Umbilical cord (tissue), 1 donor: ENCODE measurements at regions not wholly inside any gene's neighbourhood (a gene's known extent, or its start where the extent isn't known, plus 50 kb on each side); places are given as distances from the start of the nearest gene placed in this dataset.

Source experiments
- DNase-seq: peaks from one replicate; pipeline ENCODE4 v3.0.0-alpha.2; 2015; ENCODE audit warnings: low spot score

DNA sequence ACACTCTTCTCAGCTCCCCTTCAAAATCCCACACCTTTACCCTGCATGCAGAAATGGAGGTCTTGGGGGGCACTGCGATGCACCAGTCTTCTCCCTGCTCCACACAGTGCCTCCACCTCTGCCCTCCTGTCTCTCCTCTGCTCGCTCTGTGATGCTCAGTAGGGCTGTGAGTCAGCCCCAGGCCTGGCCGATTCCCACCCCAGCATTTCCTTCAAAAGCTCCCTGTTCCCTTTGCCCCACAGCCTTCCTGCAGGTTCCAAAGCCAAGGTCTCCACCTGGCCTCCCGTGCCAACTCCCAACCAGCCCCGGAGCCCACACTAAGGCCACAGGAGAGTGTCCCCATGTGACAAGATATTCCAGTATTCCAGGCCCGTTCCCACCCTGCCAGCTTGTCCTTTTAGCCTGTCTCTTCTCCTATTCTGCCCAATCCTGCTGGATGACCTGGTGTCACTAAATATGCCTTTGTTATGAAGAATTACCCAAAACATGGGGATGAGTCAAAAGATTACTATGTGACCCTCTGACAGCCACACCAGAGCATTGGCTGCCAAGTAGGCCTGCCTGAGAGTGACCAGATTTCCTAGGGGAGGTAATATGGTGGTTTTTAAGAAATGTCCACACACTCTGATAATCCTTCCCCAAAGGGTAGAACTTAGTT is 118.9 kb upstream of the NXT1 start:
- no peak for DNase-seq

GRCh38 chr20:23230766-23231385 is 119.7 kb upstream of the NXT1 start:
- no peak for DNase-seq

DNA sequence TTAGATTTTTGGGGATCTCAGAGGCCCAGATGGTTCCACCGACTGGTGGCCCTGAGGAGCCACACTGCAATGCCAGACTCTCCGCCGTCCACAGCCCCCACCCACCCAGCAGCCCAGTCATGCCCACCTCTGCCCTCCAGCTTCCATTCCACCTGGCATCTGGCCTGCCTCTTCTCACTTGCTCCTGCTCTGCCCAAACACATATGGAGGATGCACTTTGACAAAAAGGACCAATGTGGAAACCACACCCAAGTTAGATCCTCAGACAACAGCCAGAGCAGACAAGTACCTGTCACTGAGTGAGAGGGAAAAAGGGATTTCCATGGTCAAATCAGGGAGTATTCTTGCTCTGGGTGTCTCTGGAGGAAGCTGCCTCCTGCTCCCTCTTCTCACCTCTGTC is 120.6 kb upstream of the NXT1 start:
- no peak for DNase-seq

- DNase-seq: no peak
These were observed 121.7 kb upstream of the NXT1 start for GRCh38 chr20:23228912-23229311.

DNA sequence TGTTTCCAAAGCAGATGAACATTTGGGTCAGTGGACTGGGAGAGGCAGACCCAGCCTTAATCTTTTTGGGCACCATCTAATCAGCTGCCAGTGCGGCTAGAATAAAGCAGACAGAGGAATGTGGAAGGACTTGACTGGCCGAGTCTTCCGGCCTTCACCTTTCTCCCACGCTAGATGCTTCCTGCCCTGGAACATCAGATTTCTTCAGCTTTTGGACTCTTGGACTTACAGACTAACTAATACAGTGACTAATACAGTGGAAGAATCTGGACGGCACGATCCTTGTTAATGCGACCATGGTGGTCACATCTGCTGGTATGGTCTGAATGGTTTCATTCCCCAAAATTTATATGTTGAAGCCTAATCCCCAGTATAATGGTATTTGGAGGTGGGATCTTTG is 122.6 kb upstream of the NXT1 start:
- DNase-seq: no peak

GRCh38 chr20:23227274-23227673 is 123.3 kb upstream of the NXT1 start:
- no peak for DNase-seq

GRCh38 chr20:23226612-23227265 is 123.9 kb upstream of the NXT1 start:
- DNase-seq: no peak

GRCh38 chr20:23225407-23226060 is 125.1 kb upstream of the NXT1 start:
- peak; percentile 50 for DNase-seq

DNA sequence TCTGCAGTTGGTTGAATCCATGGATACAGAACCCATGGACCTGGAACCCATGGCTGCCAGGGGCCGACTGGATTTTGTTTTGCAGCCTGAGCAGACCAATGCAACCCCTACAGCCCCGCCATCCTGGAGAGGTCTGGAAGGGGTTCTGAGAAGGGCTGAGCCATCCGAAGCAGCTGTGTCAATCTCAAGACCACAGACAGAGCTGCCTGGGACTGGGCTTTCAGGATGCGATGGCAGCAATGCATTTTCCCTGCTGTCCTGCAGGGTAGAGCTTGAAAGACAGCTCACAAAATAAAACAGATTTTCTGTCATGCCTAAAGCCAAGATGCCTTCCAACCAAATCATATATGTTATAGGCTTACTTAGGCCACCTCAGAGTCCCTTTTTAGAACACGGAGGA is 125.8 kb upstream of the NXT1 start:
- no peak for DNase-seq

- DNase-seq: no peak
These were observed 126.5 kb upstream of the NXT1 start for GRCh38 chr20:23223908-23224580.

DNA sequence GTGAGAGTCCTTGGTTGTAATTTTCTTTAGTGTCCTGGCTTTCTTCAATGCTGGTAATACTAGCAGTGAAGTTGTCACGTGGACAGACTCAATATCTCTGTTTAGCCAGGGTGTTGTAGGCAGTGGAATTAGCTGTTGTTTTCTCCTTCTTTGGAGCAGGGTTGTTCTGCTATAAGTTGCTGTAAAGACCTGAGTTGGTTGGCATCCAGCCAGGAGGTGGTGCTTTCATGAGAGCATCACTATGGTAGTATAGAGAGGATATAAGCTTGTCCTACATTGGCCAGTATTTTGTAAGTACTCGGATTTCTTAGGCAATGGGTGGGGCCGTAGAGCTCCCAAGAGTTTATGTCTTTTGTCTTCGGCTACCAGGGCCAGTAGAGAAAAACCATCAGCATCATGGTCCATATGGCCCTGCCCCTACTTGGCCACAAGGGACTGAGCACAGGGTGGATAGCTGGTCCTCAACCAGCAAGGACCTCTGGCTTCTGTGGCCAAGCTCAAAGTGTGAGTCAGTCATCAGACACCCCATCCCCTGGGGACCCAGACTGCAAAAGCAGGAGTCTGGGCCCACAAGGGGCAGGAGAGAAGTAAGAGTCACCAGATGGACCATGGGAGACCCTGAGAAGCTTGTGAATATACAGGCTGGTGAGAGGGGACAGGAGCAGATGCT is 127.9 kb upstream of the NXT1 start:
- DNase-seq: no peak

DNA sequence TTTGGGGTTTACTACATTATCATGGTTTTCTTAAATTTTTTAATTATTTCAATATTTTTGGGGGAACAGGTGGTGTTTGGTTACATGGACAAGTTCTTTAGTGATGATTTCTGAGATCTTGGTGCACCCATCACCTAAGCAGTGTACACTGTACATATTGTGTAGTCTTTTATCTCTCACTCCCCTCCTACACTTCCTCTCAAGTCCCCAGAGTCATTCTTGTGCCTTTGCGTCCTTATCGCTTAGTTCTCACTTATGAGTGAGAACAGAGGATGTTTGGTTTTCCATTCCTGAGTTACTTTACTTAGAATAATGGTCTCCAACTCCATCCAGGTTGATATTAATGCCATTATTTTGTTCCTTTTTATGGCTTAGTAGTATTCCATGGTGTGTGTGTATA is 130.9 kb upstream of the CD93 start:
- no peak for DNase-seq

GRCh38 chr20:23215344-23215995 is 129.3 kb upstream of the CD93 start:
- DNase-seq: no peak

DNA sequence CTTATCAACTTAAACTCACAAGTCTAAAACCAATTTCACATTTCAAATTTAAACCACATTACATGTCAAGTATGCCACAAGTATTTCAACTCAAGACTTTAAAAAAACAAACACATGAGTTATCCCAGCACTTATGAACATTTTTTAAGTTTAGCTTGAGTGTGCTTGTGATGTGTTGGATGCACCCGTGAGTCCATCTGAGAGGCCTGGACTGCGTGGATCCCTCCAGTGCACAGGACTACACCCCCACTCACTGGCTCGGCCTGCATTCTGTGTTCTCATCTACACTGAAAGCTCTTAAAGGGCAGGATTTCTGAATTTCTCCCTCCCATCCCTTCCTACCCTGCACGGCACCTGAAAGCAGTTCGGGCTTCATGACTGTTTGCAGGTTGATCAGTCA is 128.8 kb upstream of the CD93 start:
- no peak for DNase-seq

GRCh38 chr20:23212464-23212995 is 126.4 kb upstream of the CD93 start:
- DNase-seq: no peak

DNA sequence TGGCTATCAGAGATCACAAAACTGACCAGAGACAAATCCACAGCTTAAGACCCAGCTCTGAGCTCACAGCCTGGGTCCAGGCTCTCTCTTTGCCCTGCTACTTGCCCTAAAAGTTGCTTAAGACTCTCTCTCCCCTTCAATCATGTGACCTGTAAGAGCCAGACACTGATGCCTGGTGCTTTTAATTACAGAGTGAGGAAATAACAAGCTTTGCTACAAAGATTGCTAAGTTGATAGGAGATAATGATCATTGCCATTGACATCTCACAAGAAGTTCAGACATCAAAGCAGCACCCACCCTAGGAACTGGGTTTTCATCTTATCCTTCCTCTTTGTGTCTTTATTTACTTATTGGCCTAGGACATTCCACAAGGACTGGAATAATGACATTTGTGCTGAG is 125.9 kb upstream of the CD93 start:
- no peak for DNase-seq

- DNase-seq: no peak
These were observed 125.0 kb upstream of the CD93 start for GRCh38 chr20:23211164-23211563.

DNA sequence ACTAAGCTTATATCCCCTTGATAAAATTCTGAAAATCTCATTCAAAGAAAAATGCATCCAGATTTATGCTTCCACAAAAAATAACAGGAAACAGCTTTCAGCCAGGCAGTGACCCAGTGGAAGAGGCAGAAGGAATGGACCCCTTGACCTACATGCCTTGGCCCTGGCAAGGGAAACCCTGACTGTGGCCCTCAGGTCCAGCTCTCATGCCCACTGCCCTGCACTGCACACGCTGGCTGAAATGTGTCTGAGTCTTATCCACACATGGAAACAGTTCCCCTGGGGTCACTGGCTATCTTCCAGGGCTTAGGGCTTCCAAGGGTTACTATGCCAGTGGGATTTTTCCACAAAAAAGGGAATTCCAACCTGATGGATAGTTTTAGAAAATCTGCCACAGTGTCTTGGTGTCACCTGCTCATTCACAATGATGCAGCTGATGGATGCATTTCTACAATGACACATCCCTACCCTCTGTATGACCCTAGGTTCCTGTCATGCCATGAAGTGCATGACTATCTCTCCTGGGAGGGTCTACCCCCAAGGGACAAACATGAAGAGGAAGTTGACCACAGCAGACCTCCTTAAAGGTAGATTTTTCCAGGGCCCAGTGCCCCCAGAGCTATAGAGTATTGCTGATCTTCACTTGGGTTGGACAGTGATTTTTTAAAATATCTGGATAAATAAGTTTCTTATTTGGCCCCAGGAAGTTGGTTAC is 121.9 kb upstream of the CD93 start:
- no peak for DNase-seq

DNA sequence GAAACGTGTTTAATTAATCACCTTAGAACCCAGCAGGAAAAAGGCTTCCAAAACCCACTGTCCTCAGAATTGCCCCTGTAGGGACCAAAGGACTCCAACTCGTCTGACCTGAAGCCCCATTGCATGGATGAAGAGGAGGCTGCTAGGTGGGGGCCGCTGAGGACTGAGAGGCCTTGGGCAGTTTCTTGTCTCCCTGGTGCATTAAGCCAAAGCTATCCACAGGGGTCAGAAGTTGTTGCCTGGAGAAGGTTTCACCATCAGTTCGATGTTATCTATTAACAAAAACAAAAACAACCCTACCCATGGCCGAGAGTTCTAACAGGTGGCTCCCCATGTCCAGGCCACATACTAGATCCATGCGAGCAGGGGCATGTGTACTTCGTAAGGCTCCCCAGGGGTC is 120.9 kb upstream of the CD93 start:
- no peak for DNase-seq

GRCh38 chr20:23206061-23206460 is 119.9 kb upstream of the CD93 start:
- no peak for DNase-seq
